ENCODE measurements at regions not wholly inside any gene's neighbourhood (a gene's known extent, or its start where the extent isn't known, plus 50 kb on each side); places are given as distances from the start of the nearest gene placed in this dataset.

DNA sequence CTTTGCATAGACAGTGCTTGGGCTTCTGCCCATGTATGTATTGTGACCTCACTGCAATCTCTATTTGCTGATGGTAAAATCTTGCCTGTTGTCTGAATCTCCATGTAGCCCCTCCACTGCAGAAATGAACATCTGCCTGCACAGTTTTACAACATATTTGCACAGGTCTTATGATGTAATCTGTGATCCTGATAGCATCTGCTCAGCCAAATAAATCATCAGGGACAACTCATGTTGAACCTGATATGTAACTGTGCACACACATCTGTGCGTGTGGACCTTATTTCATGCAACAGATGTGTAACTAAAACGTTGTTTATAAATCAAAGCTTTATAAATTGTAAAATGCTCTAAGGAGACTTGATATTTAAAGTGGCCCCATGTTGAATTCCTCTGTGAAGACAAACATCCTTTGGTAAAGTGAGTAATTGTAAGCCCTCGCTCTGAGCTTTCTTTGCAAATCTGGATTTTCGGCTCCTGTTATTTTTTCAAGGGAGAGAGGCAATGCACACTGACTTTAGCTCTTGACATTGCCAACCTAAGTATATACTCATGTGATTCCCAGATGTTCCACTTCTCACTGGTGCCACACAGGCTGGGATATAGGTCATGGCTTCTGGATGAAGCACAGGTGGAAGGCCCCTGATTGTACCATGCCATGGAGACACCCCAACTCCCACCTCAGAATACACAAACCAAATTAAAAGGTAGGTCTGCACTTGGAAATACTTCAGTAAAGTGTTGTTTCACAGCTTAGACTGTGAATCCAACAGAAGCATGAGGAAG, 371.3 kb downstream of the GRIN2B start:
- TF ChIP-seq, protein P1, sequence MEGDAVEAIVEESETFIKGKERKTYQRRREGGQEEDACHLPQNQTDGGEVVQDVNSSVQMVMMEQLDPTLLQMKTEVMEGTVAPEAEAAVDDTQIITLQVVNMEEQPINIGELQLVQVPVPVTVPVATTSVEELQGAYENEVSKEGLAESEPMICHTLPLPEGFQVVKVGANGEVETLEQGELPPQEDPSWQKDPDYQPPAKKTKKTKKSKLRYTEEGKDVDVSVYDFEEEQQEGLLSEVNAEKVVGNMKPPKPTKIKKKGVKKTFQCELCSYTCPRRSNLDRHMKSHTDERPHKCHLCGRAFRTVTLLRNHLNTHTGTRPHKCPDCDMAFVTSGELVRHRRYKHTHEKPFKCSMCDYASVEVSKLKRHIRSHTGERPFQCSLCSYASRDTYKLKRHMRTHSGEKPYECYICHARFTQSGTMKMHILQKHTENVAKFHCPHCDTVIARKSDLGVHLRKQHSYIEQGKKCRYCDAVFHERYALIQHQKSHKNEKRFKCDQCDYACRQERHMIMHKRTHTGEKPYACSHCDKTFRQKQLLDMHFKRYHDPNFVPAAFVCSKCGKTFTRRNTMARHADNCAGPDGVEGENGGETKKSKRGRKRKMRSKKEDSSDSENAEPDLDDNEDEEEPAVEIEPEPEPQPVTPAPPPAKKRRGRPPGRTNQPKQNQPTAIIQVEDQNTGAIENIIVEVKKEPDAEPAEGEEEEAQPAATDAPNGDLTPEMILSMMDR (IDR thresholded peaks at IDR 0.05) = no peak
- TF ChIP-seq POLR2A (IDR thresholded peaks at IDR 0.05) (no peak), POLR2AphosphoS5 (IDR thresholded peaks at IDR 0.05) (no peak)
